ENCODE measurements at regions not wholly inside any gene's neighbourhood (a gene's known extent, or its start where the extent isn't known, plus 50 kb on each side); places are given as distances from the start of the nearest gene placed in this dataset.

GRCh38 chr6:112911959-112912358 is 564.8 kb downstream of the RFPL4B start:
- no peak for TF ChIP-seq CTCF (IDR thresholded peaks at IDR 0.05; ENCODE audit: insufficient read depth, low read depth, low read length)
- no peak for TF ChIP-seq EZH2 (IDR thresholded peaks at IDR 0.05; ENCODE audit: insufficient read depth, low read length)
